Neural crest cell (in vitro differentiated cells): ENCODE measurements at regions not wholly inside any gene's neighbourhood (a gene's known extent, or its start where the extent isn't known, plus 50 kb on each side); places are given as distances from the start of the nearest gene placed in this dataset.
"Not testable (repeated sequence)": the region's sequence is repeated elsewhere in the genome, so short reads cannot be mapped to it uniquely, and the experiment has no call there.

Experiments
- DNase-seq: peaks from one replicate; pipeline ENCODE4 v3.0.0; 2021; ENCODE audit warnings: low read depth, mixed read lengths, low spot score
- H3K27ac Mint-ChIP-seq: one replicate; pipeline ENCODE4 v1.8.0; 2021; ENCODE audit warnings: mild to moderate bottlenecking, mixed read lengths; ENCODE audit not compliant: unreplicated experiment
- H3K27me3 Mint-ChIP-seq: 2 replicates; pipeline ENCODE4 v1.8.0; 2021; ENCODE audit warnings: low read depth, mild to moderate bottlenecking, mixed read lengths
- H3K36me3 Mint-ChIP-seq: 2 replicates; pipeline ENCODE4 v1.8.0; 2021; ENCODE audit warnings: low read depth, mild to moderate bottlenecking, mixed read lengths
- H3K4me1 Mint-ChIP-seq: 2 replicates; pipeline ENCODE4 v1.8.0; 2021; ENCODE audit warnings: mixed read lengths
- H3K4me3 Mint-ChIP-seq: one replicate; pipeline ENCODE4 v1.8.0; 2021; ENCODE audit warnings: mild to moderate bottlenecking, mixed read lengths
- H3K9me3 Mint-ChIP-seq: 2 replicates; pipeline ENCODE4 v1.8.0; 2021; ENCODE audit warnings: mixed read lengths
- TF ChIP-seq, protein P1 (sequence below): fragments of 200-600 bp; sonication (generic); conservative IDR thresholded peaks from 2 replicates; pipeline ENCODE4 v1.5.0; 2021; ENCODE audit warnings: antibody characterized with exemption, mild to moderate bottlenecking

DNA sequence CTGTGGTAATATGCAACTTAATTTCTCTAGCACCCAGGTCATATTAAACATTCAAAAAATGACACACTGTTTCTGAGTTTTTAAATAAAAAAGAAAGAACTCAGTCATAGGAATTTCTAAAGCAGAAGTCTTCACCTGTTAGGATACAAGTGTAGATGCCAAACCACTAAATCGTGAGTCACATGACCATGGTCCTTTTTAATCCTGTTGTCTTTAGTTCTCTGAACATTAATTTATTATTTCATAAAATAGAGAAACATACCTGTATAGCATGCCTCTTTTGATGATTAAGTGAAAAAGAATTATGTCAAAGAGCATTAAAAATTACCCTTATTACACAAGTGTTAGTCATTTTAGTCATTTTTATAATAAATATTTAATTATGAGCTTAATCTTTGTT is 398.8 kb downstream of the CCDC85A start:
- Mint-ChIP-seq H3K4me3 (no peak overlapping the region), H3K27ac (no peak overlapping the region), H3K9me3 (peaks cover 4% of the 10 kb centered on the region), H3K27me3 (no peaks in the 10 kb centered on the region), H3K36me3 (no peaks in the 10 kb centered on the region), H3K4me1 (peaks cover 3% of the 10 kb centered on the region)
- TF ChIP-seq, protein P1, sequence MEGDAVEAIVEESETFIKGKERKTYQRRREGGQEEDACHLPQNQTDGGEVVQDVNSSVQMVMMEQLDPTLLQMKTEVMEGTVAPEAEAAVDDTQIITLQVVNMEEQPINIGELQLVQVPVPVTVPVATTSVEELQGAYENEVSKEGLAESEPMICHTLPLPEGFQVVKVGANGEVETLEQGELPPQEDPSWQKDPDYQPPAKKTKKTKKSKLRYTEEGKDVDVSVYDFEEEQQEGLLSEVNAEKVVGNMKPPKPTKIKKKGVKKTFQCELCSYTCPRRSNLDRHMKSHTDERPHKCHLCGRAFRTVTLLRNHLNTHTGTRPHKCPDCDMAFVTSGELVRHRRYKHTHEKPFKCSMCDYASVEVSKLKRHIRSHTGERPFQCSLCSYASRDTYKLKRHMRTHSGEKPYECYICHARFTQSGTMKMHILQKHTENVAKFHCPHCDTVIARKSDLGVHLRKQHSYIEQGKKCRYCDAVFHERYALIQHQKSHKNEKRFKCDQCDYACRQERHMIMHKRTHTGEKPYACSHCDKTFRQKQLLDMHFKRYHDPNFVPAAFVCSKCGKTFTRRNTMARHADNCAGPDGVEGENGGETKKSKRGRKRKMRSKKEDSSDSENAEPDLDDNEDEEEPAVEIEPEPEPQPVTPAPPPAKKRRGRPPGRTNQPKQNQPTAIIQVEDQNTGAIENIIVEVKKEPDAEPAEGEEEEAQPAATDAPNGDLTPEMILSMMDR: no peak
- DNase-seq: no peak

DNA sequence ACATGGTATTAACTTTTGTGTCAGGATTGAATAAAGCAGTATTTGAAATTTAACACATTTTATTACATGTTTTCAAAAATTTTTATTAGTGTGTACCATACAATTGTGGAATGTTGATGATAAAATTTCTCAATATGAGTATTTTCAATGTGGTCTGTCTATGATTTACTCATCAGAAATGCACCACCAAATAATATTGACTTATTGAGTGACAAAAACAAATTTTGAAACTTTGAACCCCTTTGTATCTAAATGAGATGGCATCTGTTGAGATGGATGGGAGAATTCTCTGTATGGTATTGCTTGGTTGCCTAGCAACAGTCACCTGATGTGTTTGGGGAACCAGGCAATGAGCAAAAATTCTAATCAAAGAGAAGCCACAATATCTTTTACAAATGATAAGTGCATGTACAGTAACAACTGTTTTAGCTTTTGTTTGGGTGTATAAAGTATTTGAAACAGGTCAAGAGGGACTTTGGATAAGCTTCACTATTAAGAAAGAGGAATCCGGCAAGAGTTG is 400.1 kb downstream of the CCDC85A start:
- Mint-ChIP-seq H3K9me3 (peaks cover 4% of the 10 kb centered on the region), H3K4me1 (peaks cover 3% of the 10 kb centered on the region), H3K4me3 (no peak overlapping the region), H3K27ac (peak overlapping the region; percentile 67), H3K36me3 (no peaks in the 10 kb centered on the region), H3K27me3 (no peaks in the 10 kb centered on the region)
- TF ChIP-seq, protein P1: no peak
- DNase-seq: no peak

DNA sequence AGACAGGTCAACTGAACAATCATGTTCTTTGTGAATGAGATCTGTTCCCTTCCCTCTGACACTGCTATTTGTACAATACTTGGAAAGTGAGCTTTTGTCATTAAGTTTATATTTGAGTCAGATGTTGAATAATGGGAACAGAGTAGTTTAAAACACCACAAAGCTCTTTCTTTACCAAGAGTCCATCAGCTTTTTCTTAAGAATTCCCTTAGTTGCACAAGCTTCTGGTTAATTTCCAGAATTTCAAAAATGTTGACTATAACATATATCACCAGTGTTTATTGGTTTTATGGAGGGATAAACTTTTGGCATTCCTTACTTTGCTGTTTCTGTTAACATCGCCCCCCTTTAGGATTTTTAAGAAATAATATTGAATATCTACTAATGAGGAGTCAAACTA is 403.7 kb downstream of the CCDC85A start:
- Mint-ChIP-seq H3K4me1 (peaks cover 3% of the 10 kb centered on the region), H3K27me3 (no peaks in the 10 kb centered on the region), H3K27ac (no peak overlapping the region), H3K36me3 (no peaks in the 10 kb centered on the region), H3K4me3 (no peak overlapping the region), H3K9me3 (no peaks in the 10 kb centered on the region)
- DNase-seq: no peak
- TF ChIP-seq, protein P1: no peak

DNA sequence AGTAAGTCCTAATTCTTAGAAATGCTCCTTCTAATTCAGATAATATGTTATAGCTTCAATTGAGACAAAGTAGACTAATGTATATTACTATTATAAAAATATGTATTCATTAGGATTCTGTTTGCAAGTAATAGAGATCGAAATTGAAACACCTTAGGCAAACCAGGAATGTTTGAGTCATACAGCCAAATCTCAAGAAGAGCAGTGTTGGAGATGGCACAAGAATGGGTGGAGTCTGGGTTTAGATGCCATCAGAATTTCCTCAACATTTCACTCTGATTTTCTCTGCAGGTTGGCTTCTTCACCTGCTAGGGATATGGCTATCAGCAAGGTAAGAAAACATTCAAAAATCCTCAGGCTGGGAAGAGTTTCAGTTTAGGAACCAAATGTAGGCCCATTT is 405.4 kb downstream of the CCDC85A start:
- H3K4me3 Mint-ChIP-seq: no peak overlapping the region
- no peaks in the 10 kb centered on the region for H3K4me1 Mint-ChIP-seq
- H3K27ac Mint-ChIP-seq: no peak overlapping the region
- no peaks in the 10 kb centered on the region for H3K9me3 Mint-ChIP-seq
- no peaks in the 10 kb centered on the region for H3K36me3 Mint-ChIP-seq
- no peak for DNase-seq
- TF ChIP-seq, protein P1: no peak
- no peaks in the 10 kb centered on the region for H3K27me3 Mint-ChIP-seq

DNA sequence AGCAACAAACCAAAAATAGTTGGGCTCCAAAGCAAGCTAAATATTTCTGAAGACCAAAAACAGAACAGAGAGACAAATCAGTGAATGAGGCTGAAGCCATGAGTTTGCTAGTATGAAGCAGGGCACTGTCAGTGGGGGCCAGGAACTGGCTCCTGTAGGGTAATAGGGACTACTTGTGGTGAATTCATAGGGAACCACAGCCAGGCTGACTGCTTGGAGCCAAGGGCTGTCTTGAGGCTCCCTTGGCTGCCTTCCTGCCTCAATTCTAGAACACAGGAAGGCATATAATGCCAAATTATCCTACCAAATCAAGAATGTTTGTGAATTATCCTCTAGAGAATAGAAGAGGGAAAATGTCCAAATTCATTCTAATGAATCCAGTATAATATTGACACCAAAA is 406.0 kb downstream of the CCDC85A start:
- DNase-seq: no peak
- H3K4me1 Mint-ChIP-seq: no peaks in the 10 kb centered on the region
- no peaks in the 10 kb centered on the region for H3K27me3 Mint-ChIP-seq
- H3K9me3 Mint-ChIP-seq: no peaks in the 10 kb centered on the region
- TF ChIP-seq, protein P1: no peak
- no peak overlapping the region for H3K4me3 Mint-ChIP-seq
- no peak overlapping the region for H3K27ac Mint-ChIP-seq
- no peaks in the 10 kb centered on the region for H3K36me3 Mint-ChIP-seq

DNA sequence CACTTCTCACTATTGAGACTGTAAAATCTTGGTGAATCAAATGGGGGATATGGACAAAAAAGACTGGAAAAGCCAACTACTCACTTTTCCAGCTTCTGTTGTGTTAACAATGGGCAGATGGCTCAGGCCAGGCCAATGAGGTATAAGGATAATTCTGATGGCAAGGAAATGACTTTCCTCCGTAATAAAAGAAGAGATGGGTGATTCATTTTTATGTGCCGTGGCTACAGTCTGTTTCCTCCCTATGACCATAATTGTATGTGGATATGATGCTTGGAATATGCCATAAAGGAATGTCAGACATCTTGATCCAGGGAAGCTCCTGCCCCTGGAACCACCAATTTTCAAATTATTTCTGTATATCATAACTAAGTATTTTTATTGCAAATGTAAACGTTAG is 406.8 kb downstream of the CCDC85A start:
- Mint-ChIP-seq H3K36me3 (no peaks in the 10 kb centered on the region), H3K9me3 (no peaks in the 10 kb centered on the region), H3K4me1 (no peaks in the 10 kb centered on the region), H3K27ac (no peak overlapping the region), H3K4me3 (no peak overlapping the region), H3K27me3 (no peaks in the 10 kb centered on the region)
- DNase-seq: no peak
- TF ChIP-seq, protein P1: no peak

DNA sequence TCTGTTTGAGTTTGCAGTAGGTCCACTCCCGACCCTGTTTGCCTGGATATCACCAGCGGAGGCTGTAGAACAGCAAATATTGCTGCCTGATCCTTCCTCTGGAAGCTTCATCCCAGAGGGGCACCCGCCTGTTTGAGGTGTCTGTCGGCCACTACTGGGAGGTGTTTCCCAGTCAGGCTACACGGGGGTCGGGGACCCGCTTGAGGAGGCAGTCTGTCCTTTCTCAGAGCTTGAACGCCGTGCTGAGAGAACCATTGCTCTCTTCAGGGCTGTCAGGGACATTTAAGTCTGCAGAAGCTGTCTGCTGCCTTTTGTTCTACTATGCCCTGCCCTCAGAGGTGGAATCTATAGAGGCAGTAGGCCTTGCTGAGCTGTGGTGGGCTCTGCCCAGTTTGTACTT is 422.3 kb downstream of the CCDC85A start:
- not testable (repeated sequence) for H3K9me3 Mint-ChIP-seq, DNase-seq, H3K4me1 Mint-ChIP-seq, H3K36me3 Mint-ChIP-seq, H3K27me3 Mint-ChIP-seq, H3K4me3 Mint-ChIP-seq, H3K27ac Mint-ChIP-seq
